Endothelial cell of umbilical vein (primary cell): ENCODE measurements at regions not wholly inside any gene's neighbourhood (a gene's known extent, or its start where the extent isn't known, plus 50 kb on each side); places are given as distances from the start of the nearest gene placed in this dataset.

Experiments
- BruUV-seq: library from RNA; stranded (reverse); fragments of 400-500 nt; replicated peaks from 2 replicates; lab custom pipeline; 2021; lab: Mats Ljungman, UMichigan
- CTCF ChIA-PET: fragments of 300-600, 350-600 bp; sonication (Branson Sonifier 250); formaldehyde crosslinking; loops from one replicate; lab custom pipeline; 2021; ENCODE audit warnings: antibody characterized with exemption, inconsistent platforms; lab: Charles Lee
- POLR2A ChIA-PET: fragments of 300-600, 350-600 bp; sonication (Branson Sonifier 250); formaldehyde crosslinking; loops from one replicate; lab custom pipeline; 2021; ENCODE audit warnings: antibody characterized with exemption, inconsistent platforms; lab: Charles Lee
- DNase-seq: peaks from one replicate; pipeline ENCODE4 v3.0.0-alpha.2; 2011; ENCODE audit warnings: low read depth, low spot score
- FAIRE-seq: peaks from 2 replicates; lab custom pipeline; 2011; peaks lifted over from hg19 to GRCh38; lab: Jason Lieb, UNC
- H2AFZ ChIP-seq: 2 replicates; pipeline ENCODE4 v1.6.0; 2012; ENCODE audit warnings: low read depth, low read length, control low read depth, inconsistent platforms
- H3K27ac ChIP-seq: 2 replicates; pipeline ENCODE4 v1.5.1; 2011; ENCODE audit warnings: low read depth, mild to moderate bottlenecking, control low read depth, low read length, moderate library complexity; ENCODE audit not compliant: insufficient read depth
- H3K27me3 ChIP-seq, 2 experiments: 2 replicates each; pipeline versions ENCODE4 v1.6.0 to v1.6.1; 2011; ENCODE audit warnings: low read length in 2 of 2, mixed read lengths in 1 of 2; ENCODE audit not compliant: control insufficient read depth in 2 of 2, insufficient read depth in 2 of 2
- H3K36me3 ChIP-seq, 2 experiments: 2 replicates in 1 of 2; 3 replicates in 1 of 2; pipeline ENCODE4 v1.5.1; 2011; ENCODE audit warnings: low read length in 2 of 2, mild to moderate bottlenecking in 1 of 2, moderate library complexity in 1 of 2; ENCODE audit not compliant: control insufficient read depth in 2 of 2, insufficient read depth in 2 of 2; ENCODE audit errors: extremely low read depth in 1 of 2
- H3K4me1 ChIP-seq: 3 replicates; pipeline ENCODE4 v1.5.1; 2011; ENCODE audit warnings: mild to moderate bottlenecking, low read length; ENCODE audit not compliant: control insufficient read depth, insufficient read depth; ENCODE audit errors: extremely low read depth
- H3K4me2 ChIP-seq: 2 replicates; pipeline ENCODE4 v1.6.1; 2011; ENCODE audit warnings: low read length, control low read depth, mixed read lengths; ENCODE audit not compliant: insufficient read depth
- H3K4me3 ChIP-seq, 3 experiments: fragments of 200-600 bp in 1 of 3; sonication (generic), shearing (Covaris generic) in 1 of 3; replicated peaks in 1 of 3; 2 replicates each; pipeline ENCODE4 v1.5.1; 2011 to 2016; ENCODE audit warnings: control low read depth in 3 of 3, low read length in 3 of 3, mild to moderate bottlenecking in 2 of 3, inconsistent platforms in 1 of 3, low read depth in 1 of 3, moderate library complexity in 1 of 3; ENCODE audit not compliant: insufficient read depth in 1 of 3
- H3K79me2 ChIP-seq: 2 replicates; pipeline ENCODE4 v1.6.0; 2012; ENCODE audit warnings: low read length, inconsistent platforms; ENCODE audit not compliant: control insufficient read depth, insufficient read depth
- H3K9ac ChIP-seq: replicated peaks from 2 replicates; pipeline ENCODE3; 2011; ENCODE audit warnings: low read length, control low read depth; ENCODE audit not compliant: insufficient read depth; ENCODE audit errors: extremely low read depth
- H3K9me1 ChIP-seq: replicated peaks from 3 replicates; pipeline ENCODE4 v1.6.0; 2011; ENCODE audit warnings: mild to moderate bottlenecking, low read length; ENCODE audit not compliant: control insufficient read depth, insufficient read depth; ENCODE audit errors: extremely low read depth
- H3K9me3 ChIP-seq: replicated peaks from 2 replicates; pipeline ENCODE4 v1.5.1; 2012; ENCODE audit warnings: low read length, inconsistent platforms; ENCODE audit not compliant: control insufficient read depth, insufficient read depth
- H4K20me1 ChIP-seq: replicated peaks from 2 replicates; pipeline ENCODE3; 2011; ENCODE audit warnings: mild to moderate bottlenecking, low read length; ENCODE audit not compliant: control insufficient read depth, insufficient read depth; ENCODE audit errors: extremely low read depth
- FOS ChIP-seq: IDR thresholded peaks from 2 replicates; pipeline ENCODE4 v1.6.1; 2011; ENCODE audit warnings: mild to moderate bottlenecking, low read length, moderate library complexity, borderline replicate concordance; ENCODE audit not compliant: insufficient read depth
- GATA2 ChIP-seq: IDR thresholded peaks from 2 replicates; pipeline ENCODE4 v1.7.0; 2011; ENCODE audit warnings: low read depth, mild to moderate bottlenecking, moderate library complexity, mixed read lengths, low read length; ENCODE audit not compliant: insufficient read length, insufficient read depth
- MYC ChIP-seq: IDR thresholded peaks from one replicate; pipeline ENCODE4 v1.6.1; 2011; ENCODE audit warnings: mild to moderate bottlenecking, low read depth, low read length
- POLR2A ChIP-seq: IDR thresholded peaks from 2 replicates; pipeline ENCODE4 v1.6.1; 2012; ENCODE audit warnings: low read depth, mild to moderate bottlenecking, control low read depth, low read length
- POLR2AphosphoS5 ChIP-seq: IDR thresholded peaks from 2 replicates; pipeline ENCODE4 v1.6.1; 2012; ENCODE audit warnings: low read depth, mild to moderate bottlenecking, control low read depth, low read length, moderate library complexity; ENCODE audit not compliant: insufficient read depth
- dilution Hi-C: fragments of 300-500 bp; cut with MboI; formaldehyde crosslinking; loops from one replicate; pipeline ENCODE4 v1.15.0; 2019; ENCODE audit warnings: low sequenced_read_pairs; ENCODE audit not compliant: extremely low pct_ligation_motif_present
- intact Hi-C: fragments of 100-400 bp; cut with micrococcal nuclease; formaldehyde crosslinking; loops from one replicate; pipeline ENCODE4 v1.10.0; 2022
- TF ChIP-seq, protein P1 (sequence below): IDR thresholded peaks from 2 replicates; pipeline ENCODE4 v1.6.1; 2011; ENCODE audit not compliant: insufficient read depth, insufficient read length
- TF ChIP-seq, protein P2 (sequence below), 2 donors: IDR thresholded peaks; 1 replicate in 1 of 2; 2 replicates in 1 of 2; pipeline ENCODE4 v1.5.1; 2011; ENCODE audit warnings: low read length in 2 of 2, mild to moderate bottlenecking in 2 of 2, moderate library complexity in 2 of 2, control low read depth in 1 of 2, inconsistent platforms in 1 of 2, low read depth in 1 of 2; ENCODE audit not compliant: insufficient read depth in 1 of 2; ENCODE audit errors: extremely low read depth in 1 of 2

DNA sequence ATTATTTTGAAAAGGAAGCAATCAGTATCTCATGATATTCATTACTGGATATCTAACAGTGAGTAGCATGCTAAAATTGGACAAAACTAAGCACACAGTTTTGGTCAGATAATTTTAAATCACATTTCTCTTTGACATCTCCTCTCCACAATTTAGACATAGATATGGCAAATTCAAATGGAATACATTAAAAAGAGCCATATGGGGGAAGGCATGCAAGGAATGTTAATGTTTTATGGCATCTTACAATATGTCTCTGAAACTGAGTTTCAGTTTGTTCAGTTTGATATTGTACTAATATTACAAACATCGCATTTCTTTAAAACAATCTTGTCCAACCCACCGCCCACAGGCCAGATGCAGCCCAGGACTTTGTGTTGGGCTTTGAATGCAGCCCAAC lies 151.0 kb downstream of the HTR1A start:
- Histone ChIP-seq H3K36me3 (no peaks in the 10 kb centered on the region), H3K4me1 (no peaks in the 10 kb centered on the region), H3K9me3 (peaks cover 5% of the 10 kb centered on the region), H3K4me3 (no peak overlapping the region), H3K9me1 (no peaks in the 10 kb centered on the region), H3K4me2 (no peak overlapping the region), H3K9ac (no peak overlapping the region), H3K79me2 (no peaks in the 10 kb centered on the region), H2AFZ (no peak overlapping the region), H3K27ac (no peak overlapping the region), H4K20me1 (no peaks in the 10 kb centered on the region), H3K27me3 (no peaks in the 10 kb centered on the region)
- FAIRE-seq (no peak), DNase-seq (no peak)
- dilution Hi-C loops, result no loop called here
- no peak for TF ChIP-seq POLR2AphosphoS5
- TF ChIP-seq GATA2, result no peak
- no peak for TF ChIP-seq MYC
- TF ChIP-seq POLR2A, result no peak
- TF ChIP-seq, protein P1, sequence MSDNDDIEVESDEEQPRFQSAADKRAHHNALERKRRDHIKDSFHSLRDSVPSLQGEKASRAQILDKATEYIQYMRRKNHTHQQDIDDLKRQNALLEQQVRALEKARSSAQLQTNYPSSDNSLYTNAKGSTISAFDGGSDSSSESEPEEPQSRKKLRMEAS, result no peak
- no peak for TF ChIP-seq FOS
- intact Hi-C loops, result no loop called here
- ChIA-PET POLR2A (no interaction called here), CTCF (no interaction called here)
- BruUV-seq, result no TSS peak

DNA sequence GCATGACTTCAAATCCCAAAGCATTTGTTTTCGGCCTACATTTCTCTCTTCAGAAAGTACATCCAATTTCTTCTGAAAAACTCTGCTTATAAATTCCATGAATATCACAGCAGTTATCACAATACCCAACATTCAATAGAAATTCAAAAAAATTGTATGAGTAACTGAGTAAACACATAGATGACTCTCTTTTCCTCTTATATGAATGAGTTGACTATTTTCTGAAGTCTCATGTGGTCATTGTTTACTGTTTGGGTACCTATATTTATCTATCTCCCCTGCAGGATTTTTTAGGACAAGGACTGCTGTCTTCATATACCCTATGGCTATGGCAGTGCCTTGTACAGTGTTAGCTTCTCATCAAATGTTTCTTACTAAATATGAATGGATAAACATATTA lies 157.1 kb downstream of the HTR1A start:
- Histone ChIP-seq H3K9me1 (no peaks in the 10 kb centered on the region), H3K79me2 (no peaks in the 10 kb centered on the region), H3K4me1 (no peaks in the 10 kb centered on the region), H3K9me3 (peaks cover 3% of the 10 kb centered on the region), H3K27ac (no peak overlapping the region), H3K9ac (no peak overlapping the region), H3K4me2 (no peak overlapping the region), H3K36me3 (no peaks in the 10 kb centered on the region), H3K4me3 (no peak overlapping the region), H2AFZ (no peak overlapping the region), H3K27me3 (no peaks in the 10 kb centered on the region), H4K20me1 (no peaks in the 10 kb centered on the region)
- intact Hi-C loops, result no loop called here
- CTCF ChIA-PET, result no interaction called here
- DNase-seq (no peak), FAIRE-seq (no peak)
- no TSS peak for BruUV-seq
- dilution Hi-C loops, result no loop called here
- no peak for TF ChIP-seq POLR2A
- TF ChIP-seq, protein P2, sequence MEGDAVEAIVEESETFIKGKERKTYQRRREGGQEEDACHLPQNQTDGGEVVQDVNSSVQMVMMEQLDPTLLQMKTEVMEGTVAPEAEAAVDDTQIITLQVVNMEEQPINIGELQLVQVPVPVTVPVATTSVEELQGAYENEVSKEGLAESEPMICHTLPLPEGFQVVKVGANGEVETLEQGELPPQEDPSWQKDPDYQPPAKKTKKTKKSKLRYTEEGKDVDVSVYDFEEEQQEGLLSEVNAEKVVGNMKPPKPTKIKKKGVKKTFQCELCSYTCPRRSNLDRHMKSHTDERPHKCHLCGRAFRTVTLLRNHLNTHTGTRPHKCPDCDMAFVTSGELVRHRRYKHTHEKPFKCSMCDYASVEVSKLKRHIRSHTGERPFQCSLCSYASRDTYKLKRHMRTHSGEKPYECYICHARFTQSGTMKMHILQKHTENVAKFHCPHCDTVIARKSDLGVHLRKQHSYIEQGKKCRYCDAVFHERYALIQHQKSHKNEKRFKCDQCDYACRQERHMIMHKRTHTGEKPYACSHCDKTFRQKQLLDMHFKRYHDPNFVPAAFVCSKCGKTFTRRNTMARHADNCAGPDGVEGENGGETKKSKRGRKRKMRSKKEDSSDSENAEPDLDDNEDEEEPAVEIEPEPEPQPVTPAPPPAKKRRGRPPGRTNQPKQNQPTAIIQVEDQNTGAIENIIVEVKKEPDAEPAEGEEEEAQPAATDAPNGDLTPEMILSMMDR (IDR thresholded peaks at IDR 0.05; ENCODE audit: extremely low read depth in 1 of 2, insufficient read depth in 1 of 2, low read depth in 1 of 2, low read length in 2 of 2), result no peak
- no peak for TF ChIP-seq FOS
- no peak for TF ChIP-seq GATA2
- TF ChIP-seq, protein P1, result no peak
- no peak for TF ChIP-seq POLR2AphosphoS5
- POLR2A ChIA-PET, result no interaction called here
